ENCODE measurements at regions not wholly inside any gene's neighbourhood (a gene's known extent, or its start where the extent isn't known, plus 50 kb on each side); places are given as distances from the start of the nearest gene placed in this dataset.

DNA sequence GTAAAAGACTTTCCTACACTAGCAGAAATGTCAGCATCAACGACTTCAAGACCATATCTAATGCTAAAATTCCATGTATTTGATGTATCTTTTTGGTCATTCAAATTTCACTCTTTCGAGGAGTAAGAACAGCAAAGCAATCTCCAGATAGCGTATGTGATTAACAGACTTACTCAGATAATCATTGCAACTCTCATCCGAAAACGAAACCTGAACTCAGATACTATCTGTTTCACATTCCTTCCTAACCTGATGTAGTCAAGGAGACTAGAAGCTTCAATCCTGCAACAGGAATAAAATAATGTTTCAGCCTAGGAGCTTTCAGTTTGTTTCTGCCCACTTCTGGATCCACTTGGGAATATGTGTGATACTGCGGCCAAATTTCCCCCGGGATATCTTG lies 286.3 kb downstream of the NUAK1 start:
- TF ChIP-seq, protein P1, sequence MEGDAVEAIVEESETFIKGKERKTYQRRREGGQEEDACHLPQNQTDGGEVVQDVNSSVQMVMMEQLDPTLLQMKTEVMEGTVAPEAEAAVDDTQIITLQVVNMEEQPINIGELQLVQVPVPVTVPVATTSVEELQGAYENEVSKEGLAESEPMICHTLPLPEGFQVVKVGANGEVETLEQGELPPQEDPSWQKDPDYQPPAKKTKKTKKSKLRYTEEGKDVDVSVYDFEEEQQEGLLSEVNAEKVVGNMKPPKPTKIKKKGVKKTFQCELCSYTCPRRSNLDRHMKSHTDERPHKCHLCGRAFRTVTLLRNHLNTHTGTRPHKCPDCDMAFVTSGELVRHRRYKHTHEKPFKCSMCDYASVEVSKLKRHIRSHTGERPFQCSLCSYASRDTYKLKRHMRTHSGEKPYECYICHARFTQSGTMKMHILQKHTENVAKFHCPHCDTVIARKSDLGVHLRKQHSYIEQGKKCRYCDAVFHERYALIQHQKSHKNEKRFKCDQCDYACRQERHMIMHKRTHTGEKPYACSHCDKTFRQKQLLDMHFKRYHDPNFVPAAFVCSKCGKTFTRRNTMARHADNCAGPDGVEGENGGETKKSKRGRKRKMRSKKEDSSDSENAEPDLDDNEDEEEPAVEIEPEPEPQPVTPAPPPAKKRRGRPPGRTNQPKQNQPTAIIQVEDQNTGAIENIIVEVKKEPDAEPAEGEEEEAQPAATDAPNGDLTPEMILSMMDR (IDR thresholded peaks at IDR 0.05; ENCODE audit: low read depth, low read length), result no peak
- DNase-seq (ENCODE audit: extremely low read depth, low read depth), result no peak

DNA sequence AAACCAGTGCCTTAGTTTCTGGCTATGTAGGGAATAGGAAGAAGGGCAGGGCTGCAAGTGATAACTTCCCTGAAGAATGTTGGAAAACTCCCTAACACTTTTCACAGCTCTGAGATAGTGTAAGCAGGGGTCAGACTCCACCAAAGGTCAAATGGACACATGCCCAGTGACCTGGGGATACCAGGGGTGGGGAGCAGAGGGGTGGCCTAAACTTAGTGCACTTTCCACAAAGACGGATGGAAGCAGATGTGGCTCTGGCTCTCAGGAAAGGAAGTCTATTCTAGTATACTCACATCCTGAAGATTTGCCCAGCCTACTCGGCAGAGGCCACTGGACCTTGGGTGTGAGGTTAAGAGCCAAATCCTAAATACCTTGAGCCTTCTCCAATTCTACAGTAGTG lies 285.8 kb downstream of the NUAK1 start:
- TF ChIP-seq, protein P1 (IDR thresholded peaks at IDR 0.05; ENCODE audit: low read depth, low read length), result no peak
- DNase-seq (ENCODE audit: extremely low read depth, low read depth), result no peak

DNA sequence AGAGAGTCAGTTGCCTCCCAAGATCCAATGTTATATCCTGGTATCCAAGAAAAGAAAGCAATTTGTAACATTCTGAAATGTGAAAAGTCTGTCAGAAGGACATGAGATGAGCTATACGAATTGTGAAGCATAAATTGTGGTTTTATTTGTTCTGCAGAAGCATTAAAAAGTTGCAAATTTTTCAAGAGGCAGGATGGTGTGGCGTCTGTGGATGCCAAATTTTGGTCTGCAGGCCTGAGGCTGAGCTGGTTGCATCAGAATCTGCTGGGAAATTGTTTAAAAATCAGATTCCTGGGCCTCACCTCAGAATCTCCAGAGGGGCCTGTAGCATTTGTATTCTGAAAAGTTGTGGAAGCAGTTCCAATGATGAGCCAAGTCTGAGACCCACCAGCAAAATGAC lies 284.7 kb downstream of the NUAK1 start:
- TF ChIP-seq, protein P1 (IDR thresholded peaks at IDR 0.05; ENCODE audit: low read depth, low read length), result no peak
- DNase-seq (ENCODE audit: extremely low read depth, low read depth), result no peak

DNA sequence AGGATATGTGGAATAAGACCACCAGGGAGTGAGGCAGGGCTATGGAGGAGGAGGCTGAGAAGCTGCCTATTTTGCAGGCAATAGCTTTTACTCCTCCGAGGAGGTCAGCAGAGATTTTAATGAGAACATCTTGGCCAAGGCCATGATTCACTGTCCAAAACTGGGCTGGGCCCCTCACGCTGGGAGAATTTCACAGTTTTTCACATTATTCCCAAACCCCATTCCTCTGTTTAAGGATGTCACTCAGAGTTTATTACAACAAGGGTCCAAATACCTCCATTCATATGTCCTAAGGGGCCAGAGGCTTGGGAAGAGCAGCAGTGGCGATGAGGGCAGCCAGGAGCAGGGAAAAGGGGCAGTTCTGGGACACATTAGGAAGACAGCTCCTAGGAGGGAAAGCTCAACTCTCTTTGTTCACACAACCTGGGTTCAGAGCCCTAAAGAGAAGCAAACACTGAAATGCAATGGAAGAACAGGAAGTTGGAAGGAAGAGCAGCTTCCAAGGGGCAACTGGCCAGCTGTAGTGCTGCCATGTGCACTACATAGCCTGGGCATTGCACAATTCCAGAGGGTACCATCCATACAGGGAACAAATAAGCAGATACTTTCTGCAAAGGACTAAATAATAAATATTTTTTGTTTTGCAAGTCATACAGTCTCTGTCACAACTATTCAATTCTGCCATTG lies 283.2 kb downstream of the NUAK1 start:
- no peak for DNase-seq (ENCODE audit: extremely low read depth, low read depth)
- TF ChIP-seq, protein P1 (IDR thresholded peaks at IDR 0.05; ENCODE audit: low read depth, low read length), result no peak

DNA sequence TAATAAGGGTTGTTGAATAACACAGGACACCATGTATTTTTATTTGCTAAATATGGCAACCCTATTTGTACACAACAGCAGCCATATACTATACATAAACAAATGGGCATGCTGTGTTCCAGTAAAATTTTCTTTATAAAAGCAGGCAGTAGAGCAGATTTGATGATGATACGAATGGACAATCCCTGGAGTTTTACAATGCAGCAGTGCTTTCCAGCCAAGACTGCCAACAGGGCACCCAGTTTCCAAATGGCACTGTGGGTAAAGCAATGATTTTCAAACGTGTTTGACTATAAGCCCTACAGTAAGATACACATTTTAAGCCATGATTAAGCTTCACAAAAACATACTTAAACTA lies 282.7 kb downstream of the NUAK1 start:
- no peak for DNase-seq (ENCODE audit: extremely low read depth, low read depth)
- TF ChIP-seq, protein P1 (IDR thresholded peaks at IDR 0.05; ENCODE audit: low read depth, low read length), result no peak

DNA sequence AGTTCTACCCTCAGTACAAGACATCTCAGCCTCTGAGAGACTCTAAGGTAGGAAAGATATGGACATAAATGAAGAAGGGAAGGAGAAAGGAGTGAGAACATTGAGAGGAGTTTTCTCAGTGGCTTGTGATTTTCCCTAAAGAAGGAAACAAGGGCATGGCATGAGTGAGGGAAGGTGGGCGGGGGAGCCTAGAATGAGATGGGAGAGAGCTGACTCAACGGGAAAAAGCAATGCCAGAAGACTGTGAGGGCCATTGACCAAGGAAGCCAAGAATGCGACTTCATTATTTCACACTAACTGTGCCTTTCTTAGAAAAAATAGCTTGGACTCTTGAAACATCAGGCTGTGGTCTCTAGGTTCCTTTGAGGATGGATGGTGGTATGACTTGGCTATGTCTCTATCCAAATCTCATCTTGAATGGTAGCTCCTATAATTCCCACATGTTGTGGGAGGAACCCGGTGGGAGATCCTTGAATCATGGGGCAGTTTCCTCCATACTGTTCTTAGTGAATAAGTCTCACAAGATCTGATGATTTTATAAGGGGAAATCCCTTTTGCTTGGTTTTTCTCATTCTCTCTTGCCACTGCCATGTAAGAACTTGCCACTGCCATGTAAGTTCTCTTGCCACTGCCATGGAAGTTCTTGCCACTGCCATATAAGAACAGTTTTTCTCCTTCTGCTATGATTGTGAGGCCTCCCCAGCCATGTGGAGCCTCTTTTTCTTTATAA lies 279.6 kb downstream of the NUAK1 start:
- TF ChIP-seq, protein P1 (IDR thresholded peaks at IDR 0.05; ENCODE audit: low read depth, low read length), result no peak
- DNase-seq (ENCODE audit: extremely low read depth, low read depth), result no peak

DNA sequence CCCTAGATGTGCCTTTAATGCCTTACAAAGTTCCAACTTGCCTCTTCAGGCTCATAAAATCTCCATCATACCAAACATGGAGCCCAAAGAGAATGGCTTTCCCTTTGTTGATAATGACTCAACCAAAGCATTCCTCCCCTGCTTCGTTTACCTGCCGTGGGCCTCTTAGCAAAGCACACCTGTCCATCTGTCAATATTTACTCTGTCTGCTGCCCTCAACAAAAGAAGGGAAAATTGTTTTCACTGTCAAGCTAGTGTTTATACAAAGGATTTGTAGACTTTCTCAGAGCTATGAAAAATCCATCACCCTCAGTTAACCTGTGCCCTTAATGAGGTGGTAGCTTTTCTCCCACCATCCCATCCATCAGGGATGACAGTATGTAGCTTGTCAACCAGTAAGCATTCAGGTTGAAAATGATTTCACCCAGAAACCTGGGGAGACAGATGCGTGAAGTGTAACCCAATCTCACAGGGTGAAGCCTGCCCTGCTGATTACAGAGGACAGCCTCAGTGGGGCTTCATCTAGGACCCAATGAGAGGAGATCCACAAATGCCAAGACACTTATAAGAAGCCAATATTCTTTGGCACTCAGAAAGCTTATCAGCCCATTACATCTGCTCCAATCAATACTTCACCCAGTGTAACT lies 278.1 kb downstream of the NUAK1 start:
- DNase-seq (ENCODE audit: extremely low read depth, low read depth), result no peak
- TF ChIP-seq, protein P1 (IDR thresholded peaks at IDR 0.05; ENCODE audit: low read depth, low read length), result no peak

Data from AG09319 (cell line).